NCI-H146 treated with DMSO at 0.1 percent for 48 hours (cell line): ENCODE measurements at regions not wholly inside any gene's neighbourhood (a gene's known extent, or its start where the extent isn't known, plus 50 kb on each side); places are given as distances from the start of the nearest gene placed in this dataset.
"Not testable (repeated sequence)": the region's sequence is repeated elsewhere in the genome, so short reads cannot be mapped to it uniquely, and the experiment has no call there.

Source experiments
- DNase-seq: peaks from one replicate; lab custom pipeline; 2025; ENCODE audit not compliant: unreplicated experiment; lab: John Stamatoyannopoulos, UW

DNA sequence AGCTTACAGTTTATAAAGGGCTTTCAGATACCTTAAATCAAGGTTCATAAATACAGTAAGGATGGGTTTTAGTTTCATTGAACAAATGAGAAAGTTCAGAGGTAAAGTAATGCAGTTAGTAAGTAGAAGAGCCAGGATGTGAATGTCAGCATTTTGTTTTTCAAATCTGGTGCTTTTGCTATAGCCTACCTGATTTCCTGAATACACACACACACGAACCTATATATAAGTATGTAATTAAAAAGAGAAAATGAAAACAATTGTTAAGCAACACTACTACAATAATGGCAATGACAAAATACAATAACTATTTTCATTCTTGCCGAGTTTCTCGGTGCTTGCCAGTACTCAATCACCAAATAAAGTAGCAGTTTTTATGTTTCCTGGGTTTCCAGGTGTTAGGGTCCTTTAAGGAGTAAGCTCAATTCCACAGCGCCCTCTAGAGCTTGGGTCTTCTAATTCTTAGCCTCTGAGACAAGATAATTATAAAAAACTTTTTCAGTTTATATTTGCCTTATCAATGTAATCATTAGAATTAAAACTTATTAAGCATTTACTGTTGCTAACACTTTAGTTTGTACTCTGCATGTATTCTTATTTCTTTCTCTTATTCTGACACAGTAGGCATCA is 512.9 kb upstream of the ACVR2A start:
- DNase-seq, result peak; percentile 22

DNA sequence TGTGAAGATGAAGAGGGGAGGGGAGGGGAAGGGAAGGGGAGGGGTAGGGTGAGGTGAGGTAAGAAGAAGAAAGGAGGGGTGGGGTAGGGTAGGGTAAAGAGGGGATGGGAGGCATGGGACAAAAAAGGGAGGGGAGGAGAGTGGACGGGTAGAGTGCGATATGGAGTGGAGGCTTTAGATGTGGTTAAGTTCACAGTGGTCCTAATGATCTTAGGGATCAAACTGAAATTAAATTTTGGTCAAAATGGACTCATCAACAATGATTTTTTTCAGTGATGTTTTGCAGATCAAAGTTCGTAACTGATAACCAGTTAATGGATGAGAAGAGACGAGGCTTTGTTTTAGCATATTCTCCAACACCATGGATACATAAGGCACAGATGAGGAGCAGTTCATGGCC is 513.9 kb upstream of the ACVR2A start:
- no peak for DNase-seq

DNA sequence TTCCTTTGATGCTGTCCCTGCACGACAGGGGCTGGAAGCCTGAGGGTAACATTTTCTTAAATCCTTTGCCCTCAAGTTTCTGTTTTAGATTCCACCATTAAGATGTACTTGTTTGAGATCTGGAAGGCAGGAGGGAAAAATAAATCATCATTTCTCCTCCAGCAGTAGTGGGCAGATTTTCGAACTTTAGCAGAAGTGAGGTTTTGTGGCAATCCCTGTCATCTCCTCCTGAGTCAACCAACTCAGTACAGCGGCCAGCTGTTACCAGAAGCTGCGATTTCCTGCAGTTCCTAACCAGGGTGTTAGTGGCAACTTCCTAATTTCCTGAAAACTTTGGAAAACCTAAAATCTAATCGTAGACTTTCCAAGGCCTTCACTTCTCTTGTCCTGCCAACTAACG is 517.2 kb upstream of the ACVR2A start:
- DNase-seq, result no peak

DNA sequence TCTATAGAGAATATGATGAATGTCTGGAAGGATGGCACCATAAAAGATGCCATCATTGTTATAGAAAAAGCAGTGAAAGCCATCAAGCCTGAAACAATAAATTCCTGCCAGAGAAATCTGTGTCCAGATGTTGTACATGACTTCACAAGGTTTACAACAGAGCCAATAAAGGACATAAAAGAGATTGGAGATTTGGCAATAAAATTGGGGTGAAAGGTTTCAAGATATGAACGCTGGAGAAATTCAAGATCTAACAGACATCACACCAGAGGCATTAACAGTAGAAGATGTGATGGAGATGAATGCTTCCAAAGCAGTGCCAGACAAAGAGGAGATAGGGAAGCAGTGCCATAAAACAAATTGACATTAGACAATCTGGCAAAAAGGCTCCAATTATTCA is 518.8 kb upstream of the ACVR2A start:
- peak; percentile 5 for DNase-seq

DNA sequence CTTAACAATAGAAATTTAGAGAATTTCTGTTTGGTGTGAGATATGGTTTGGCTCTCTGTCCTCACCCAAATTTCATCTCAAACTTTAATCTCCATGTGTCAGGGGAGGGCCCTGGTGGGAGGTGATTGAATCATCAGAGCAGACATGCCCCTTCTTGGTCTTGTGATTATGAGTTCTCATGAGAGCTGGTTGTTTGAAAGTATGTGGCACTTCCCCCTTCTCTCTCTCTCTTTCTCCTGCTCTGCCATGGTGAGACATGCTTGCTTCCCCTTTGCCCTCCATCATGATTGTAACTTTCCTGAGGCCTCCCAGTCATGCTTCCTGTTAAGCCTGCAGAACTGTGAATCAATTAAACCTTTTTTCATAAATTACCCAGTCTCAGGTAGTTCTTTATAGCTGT is 524.7 kb upstream of the ACVR2A start:
- no peak for DNase-seq

DNA sequence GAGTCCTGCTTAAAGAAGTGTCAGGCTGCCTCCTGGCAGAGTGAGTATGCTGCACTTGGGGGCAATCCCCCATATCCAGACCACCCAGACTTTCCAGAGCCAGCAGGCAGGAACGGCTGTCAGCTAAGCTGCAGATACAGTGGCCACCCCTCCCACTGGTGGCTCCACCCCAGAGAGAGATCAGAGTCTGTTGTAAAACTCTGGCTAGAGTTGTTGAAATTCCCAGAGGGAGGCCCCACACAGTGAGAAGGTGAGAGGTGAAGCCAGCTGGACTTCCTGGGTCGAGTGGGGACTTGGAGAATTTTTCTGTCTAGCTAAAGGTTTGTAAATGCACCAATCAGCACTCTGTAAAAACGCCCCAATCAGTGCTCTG is 533.8 kb upstream of the ACVR2A start:
- DNase-seq, result no peak

DNA sequence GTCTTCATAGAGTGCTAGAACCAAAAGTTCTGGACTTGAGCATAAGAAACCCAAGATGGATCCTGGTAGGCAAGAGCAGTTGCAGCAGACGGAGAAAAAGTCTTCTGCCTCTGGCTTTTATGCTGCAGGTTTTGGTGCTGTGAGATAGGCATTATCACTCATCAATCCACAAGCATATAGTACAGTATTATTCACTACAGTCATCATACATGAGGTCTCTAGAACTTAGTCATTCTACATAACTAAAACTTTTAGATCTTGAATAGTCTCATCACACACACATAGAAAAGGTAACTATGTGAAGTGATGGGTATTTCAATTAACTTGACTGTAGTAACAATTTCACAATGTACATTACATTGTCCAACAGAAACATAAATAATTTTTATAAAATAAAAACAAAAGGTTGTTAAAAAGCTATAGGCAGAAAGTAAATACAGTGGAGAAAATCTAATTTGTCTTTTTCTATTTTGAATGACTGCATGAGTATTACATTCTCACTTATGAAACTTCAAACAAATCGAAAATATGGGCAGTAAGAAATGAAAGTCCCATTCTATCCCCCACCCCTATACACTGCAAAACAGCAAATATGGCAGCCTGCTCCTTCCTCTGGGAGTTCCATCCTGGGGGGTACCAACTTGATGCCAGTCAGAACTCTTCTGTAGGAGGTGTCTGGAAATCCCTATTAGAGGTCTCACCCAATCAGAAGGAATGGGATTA is 534.3 kb upstream of the ACVR2A start:
- DNase-seq, result no peak

DNA sequence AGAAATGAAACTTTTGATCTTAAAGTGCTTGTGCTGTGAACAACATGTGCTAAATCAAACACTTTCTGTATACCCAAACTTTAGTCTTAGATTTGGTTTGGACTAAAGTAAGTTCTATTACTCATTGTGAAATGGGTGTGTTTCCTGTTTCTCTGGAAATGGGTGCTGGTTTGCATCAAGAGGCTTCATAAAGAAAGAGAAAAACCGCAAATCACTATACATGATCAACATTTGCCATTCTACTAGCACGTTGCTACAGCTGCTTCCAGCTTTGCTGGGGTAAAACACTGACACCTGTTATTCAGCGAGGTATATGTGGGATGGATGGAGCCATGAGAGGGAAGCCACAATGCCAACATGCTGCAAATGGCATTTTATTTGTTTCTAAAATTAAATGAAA is 547.0 kb upstream of the ACVR2A start:
- DNase-seq, result no peak

DNA sequence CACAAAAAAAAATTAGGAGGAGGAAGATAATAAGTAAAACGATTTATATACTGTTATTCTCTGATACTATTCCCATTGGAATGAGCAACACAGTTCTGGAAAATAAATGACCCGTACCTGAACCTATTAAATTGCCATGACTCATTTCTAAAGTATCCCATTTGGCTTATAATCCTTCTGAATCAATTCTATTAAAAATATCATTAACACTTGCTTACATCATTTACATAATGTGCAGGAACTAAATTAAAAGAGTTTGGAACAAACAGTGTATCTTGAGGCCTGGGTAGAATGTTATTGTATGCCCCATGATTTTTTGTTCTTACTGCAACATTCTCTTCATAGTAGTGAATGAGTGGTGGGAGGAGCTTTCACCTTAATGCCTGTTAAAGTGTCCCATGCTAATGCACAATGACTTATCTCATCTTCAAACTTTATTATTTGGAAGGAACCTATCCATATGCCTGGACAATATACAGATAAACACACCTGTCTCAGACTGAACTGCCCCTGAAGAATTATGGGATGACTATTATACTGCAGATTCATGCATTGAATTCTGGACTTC is 549.9 kb upstream of the ACVR2A start:
- no peak for DNase-seq

DNA sequence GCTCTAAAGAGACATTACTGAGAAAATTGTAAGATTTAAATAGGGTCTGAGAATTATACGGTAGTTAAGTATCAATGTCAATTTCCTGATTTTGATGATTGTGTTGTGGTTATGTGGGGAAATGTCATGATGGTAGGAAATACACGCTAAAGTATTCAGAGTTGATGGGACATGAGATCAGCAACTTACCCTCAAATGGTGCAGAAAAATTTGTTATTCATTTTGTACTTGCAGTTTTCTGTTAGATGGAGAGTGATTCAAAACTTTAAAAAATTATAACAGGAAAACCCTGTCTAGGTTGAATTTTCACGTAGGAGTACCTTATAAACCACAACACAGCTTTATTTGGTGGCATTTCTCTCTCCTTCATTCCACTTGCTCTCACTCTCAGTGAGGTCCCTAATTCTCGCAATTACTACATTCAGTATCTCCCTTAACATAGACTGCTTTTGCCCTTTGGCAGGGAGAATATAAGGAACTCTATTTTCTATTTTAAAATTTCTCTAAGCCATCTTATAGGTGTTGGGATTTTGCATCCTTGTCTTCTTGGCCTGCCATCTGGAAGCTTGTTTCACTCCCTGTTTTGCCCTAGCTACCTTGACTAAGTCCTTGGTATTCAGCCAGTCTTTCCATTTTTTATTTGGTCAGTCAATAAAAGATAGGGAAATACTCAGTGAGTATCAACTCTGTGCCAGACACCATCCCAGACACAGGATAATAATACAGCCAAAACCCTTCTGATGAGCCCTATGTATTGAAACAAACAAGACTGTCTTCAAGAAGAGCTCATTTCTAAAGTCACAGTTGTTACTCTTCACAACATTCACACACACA is 550.6 kb upstream of the ACVR2A start:
- DNase-seq, result no peak

DNA sequence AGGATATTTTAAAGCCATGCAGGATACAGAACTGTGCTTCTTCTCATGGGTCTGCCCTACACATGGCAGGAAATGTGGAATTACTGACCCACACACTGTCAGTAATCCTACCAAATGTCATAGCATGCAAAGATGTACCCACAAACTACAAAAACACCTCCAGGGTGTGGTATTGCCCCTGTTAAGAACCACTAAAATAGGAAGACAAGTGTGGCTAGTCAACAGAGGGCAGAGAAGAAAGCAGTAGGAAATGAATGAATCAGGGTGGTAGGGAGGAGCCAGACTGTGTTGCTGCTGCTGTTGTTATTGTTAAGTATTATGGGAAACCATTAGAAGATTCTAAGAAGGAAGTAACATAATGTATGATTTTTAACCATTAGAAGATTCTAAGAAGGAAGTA is 556.7 kb upstream of the ACVR2A start:
- DNase-seq, result no peak

DNA sequence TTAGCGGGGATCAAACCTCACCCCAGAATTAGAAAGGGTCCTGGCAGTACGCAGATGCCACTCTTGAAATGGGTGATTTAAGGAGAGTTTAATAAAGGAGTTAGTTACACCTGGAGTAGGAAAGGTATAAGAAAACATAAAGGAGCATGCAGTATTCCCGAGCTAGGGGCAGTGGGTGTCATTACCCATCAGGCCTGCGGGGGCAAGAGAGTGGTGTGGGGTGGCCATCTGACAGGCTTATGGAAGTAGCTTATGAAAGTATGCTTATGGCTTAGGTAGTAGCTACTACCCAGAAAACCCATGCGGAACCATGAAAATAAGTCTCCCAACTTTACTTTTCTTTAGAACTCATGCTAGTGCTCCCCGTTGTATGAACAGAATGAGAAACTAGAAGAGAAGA is 568.9 kb upstream of the ACVR2A start:
- no peak for DNase-seq

DNA sequence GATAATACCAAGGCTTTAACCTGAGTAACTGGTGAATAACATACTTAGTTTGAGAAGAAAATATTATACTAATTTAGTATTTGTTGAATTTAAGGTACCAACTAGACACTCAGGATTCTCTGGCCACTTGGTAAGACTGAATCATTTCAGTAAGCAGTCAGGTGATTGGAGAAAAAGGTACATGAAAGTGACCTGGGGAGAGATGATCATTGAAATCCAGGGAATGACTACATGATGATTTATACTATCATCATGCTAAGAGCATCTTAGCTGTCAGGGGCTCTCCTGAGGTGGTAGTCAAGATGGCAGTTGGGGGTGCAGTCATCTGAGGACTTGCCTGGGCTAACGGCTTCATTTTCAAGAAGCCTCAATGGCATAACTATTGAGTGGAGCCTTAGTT is 571.2 kb upstream of the ACVR2A start:
- no peak for DNase-seq

DNA sequence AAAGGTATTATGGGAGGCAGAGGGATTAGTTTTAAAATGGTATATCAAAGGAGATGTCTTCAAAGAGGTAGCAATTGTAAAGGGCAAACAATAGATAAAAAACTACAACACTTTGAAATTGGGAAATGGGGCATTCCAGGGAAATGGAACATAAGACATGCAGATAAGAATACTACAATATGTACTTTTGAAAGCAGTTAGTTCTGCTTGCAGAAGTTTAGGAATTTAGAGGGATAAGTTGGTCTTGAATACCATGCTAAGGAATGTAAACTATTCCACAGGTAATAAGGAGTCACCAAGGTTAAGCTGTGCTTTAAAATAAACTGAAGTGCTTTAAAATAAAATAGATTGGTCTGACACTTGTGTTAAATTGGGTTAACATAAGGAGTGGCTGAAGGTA is 571.7 kb upstream of the ACVR2A start:
- no peak for DNase-seq

DNA sequence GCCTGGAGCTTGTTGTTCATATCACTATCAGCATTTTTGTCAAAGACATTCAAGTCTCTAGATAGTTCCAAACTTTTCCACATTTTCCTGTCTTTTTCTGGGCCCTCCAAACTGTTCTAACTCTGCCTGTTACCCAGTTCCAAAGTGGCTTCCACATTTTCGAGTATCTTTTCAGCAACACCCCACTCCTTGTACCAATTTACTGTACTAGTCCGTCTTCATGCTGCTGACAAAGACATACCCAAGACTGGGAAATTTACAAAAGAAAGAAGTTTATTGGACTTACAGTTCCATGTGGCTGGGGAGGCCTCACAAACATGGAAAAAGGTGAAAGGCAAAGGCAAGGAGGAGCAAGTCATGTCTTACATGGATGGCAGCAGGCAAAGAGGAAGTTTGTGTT is 575.2 kb upstream of the ACVR2A start:
- DNase-seq, result not testable (repeated sequence)

DNA sequence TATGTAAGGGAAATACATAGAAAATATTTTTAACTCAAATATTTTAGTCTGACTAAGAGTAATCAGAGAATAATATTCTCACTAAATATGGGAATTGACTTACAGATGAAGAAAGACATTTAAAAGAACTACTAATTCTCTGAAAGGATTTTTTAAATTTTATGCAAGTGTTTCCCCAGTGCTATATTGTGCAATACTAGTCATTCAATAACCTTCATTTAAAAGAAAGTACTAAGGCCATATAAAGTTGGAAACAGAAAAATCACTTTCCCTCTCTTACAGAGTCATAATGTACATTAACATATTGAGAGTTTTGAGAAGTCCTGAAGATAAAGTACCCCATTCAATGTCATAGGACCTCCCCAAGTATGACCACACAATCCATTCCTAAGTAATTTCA is 584.6 kb upstream of the ACVR2A start:
- no peak for DNase-seq

DNA sequence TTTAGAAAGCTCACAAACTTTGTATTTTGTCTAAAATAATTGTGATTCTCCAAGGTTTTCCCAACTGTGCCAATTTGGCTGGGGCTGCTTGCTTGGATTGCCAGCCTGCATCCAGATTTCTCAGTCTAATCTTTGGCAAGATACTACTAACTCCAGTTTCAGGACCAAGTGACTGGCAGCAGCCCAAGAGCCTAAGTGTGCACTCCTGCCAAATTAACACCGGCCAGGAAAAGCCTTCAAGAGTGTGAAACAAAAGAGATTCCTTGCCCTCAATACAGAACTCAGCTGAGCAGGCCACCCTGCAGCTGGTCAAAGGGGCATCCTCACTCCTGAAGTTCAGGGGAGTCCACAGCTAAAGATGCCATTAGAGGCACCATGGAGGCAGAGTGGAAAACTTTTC is 589.0 kb upstream of the ACVR2A start:
- no peak for DNase-seq

DNA sequence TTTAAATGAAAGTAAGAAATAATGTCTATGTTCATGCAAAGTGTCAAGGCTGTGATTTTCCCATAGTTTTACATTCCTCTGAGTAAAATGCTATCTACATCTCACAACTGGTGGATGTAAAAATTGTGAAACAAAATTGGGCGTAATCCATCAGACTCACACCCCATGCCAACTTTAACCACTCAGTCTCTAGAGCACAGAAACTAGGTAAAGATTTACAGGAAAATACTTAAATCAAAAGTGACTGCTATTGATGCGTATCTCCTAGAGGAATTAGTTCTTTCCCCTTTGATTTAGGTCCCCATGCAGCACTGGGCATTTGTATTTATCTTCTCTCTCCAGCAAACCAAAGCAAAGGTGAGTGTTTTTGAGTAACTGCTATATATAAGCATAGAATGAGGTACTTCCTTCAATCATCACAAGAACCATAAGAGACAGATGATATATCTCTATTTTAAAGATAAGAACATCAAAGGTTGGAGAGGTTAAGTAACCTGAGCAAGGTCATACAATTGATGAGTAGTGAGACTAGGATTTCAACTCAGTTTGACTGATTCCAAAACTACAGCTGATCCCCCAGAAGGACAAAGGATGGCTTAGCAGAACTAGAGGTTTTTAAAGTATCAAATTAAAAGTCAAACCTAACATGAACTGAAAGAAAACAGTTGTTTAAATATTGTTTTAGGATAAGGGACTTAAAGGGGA is 594.0 kb upstream of the ACVR2A start:
- no peak for DNase-seq

DNA sequence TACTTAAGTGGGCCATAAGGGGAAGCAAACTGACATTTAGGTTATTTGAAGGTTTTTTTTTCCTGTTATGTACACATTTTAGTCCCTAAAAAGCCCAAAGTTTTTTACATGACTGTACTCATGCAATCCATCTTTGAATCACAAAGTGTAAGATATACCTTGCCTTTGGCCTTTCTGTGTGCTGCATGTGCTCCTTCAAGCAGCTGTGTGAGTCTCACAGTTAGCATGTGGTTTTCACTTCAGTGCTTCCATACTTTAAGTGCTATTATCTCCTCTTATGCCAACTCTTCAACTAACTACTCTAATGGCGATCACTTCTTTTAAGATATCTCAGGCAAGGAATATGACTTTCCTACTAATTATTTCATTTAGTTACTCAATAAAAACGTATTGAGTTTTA is 597.1 kb upstream of the ACVR2A start:
- DNase-seq, result no peak

DNA sequence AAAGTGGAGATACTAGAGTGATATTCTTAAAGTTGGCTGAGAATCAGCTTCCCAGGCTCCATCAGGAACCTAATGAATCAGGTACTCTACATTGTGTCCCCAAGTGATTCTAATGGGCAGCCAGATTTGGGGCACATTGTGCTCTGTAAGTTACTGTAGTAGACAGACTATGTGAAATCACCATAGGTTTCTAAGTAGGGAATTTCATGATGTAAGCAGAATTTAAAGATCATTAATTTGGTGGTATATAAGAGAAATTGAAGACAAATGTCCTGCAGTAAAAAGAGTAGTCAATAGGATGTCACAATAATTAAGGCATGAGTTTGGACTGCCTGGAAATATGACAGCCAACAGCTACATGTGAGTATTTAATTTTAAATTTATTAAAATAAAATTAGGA is 602.4 kb upstream of the ACVR2A start:
- DNase-seq, result no peak

DNA sequence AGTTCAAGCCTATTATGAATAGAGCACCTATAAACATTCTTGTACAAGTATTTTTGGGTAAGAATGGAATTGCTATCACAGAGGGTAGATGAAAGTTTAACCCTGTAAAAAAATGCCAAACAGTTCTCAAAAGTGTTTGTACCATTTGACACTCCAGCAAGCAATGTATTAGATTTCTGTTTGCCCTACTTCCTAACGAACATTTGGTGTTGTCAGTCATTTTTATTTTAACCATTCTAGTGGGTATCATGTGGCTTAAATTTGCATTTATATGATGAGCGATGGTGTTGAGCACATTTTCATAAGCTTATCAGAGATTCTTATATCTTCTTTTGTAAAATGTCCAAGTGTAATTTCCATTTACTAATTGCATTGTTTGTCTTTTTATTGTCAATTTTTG is 608.2 kb upstream of the ACVR2A start:
- DNase-seq, result no peak
